ENCODE measurements at regions not wholly inside any gene's neighbourhood (a gene's known extent, or its start where the extent isn't known, plus 50 kb on each side); places are given as distances from the start of the nearest gene placed in this dataset.

DNA sequence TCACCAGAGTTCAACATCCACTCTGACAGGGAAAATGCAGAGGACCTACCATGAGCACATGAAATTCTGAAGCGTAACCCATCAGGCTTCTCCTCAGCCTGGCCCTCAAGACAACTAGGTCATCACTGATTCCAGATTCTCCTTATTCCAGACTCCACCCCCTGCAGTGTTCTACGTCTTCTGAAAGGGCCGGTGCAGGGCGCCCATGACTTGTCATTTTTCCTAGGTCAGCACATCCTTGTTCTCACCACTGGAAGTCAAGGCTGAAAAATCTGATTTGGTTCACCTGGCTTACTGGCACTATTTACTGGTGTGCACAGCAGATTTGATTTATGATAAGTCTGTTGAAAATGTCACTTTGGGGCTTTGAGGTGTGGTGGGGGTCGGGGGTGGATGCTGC is 140.9 kb upstream of the KLF3 start (continued):
- TF ChIP-seq, protein P1, sequence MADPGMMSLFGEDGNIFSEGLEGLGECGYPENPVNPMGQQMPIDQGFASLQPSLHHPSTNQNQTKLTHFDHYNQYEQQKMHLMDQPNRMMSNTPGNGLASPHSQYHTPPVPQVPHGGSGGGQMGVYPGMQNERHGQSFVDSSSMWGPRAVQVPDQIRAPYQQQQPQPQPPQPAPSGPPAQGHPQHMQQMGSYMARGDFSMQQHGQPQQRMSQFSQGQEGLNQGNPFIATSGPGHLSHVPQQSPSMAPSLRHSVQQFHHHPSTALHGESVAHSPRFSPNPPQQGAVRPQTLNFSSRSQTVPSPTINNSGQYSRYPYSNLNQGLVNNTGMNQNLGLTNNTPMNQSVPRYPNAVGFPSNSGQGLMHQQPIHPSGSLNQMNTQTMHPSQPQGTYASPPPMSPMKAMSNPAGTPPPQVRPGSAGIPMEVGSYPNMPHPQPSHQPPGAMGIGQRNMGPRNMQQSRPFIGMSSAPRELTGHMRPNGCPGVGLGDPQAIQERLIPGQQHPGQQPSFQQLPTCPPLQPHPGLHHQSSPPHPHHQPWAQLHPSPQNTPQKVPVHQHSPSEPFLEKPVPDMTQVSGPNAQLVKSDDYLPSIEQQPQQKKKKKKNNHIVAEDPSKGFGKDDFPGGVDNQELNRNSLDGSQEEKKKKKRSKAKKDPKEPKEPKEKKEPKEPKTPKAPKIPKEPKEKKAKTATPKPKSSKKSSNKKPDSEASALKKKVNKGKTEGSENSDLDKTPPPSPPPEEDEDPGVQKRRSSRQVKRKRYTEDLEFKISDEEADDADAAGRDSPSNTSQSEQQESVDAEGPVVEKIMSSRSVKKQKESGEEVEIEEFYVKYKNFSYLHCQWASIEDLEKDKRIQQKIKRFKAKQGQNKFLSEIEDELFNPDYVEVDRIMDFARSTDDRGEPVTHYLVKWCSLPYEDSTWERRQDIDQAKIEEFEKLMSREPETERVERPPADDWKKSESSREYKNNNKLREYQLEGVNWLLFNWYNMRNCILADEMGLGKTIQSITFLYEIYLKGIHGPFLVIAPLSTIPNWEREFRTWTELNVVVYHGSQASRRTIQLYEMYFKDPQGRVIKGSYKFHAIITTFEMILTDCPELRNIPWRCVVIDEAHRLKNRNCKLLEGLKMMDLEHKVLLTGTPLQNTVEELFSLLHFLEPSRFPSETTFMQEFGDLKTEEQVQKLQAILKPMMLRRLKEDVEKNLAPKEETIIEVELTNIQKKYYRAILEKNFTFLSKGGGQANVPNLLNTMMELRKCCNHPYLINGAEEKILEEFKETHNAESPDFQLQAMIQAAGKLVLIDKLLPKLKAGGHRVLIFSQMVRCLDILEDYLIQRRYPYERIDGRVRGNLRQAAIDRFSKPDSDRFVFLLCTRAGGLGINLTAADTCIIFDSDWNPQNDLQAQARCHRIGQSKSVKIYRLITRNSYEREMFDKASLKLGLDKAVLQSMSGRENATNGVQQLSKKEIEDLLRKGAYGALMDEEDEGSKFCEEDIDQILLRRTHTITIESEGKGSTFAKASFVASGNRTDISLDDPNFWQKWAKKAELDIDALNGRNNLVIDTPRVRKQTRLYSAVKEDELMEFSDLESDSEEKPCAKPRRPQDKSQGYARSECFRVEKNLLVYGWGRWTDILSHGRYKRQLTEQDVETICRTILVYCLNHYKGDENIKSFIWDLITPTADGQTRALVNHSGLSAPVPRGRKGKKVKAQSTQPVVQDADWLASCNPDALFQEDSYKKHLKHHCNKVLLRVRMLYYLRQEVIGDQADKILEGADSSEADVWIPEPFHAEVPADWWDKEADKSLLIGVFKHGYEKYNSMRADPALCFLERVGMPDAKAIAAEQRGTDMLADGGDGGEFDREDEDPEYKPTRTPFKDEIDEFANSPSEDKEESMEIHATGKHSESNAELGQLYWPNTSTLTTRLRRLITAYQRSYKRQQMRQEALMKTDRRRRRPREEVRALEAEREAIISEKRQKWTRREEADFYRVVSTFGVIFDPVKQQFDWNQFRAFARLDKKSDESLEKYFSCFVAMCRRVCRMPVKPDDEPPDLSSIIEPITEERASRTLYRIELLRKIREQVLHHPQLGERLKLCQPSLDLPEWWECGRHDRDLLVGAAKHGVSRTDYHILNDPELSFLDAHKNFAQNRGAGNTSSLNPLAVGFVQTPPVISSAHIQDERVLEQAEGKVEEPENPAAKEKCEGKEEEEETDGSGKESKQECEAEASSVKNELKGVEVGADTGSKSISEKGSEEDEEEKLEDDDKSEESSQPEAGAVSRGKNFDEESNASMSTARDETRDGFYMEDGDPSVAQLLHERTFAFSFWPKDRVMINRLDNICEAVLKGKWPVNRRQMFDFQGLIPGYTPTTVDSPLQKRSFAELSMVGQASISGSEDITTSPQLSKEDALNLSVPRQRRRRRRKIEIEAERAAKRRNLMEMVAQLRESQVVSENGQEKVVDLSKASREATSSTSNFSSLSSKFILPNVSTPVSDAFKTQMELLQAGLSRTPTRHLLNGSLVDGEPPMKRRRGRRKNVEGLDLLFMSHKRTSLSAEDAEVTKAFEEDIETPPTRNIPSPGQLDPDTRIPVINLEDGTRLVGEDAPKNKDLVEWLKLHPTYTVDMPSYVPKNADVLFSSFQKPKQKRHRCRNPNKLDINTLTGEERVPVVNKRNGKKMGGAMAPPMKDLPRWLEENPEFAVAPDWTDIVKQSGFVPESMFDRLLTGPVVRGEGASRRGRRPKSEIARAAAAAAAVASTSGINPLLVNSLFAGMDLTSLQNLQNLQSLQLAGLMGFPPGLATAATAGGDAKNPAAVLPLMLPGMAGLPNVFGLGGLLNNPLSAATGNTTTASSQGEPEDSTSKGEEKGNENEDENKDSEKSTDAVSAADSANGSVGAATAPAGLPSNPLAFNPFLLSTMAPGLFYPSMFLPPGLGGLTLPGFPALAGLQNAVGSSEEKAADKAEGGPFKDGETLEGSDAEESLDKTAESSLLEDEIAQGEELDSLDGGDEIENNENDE (IDR thresholded peaks at IDR 0.05; ENCODE audit: insufficient replicate concordance, low read length) = no peak
- TF ChIP-seq BRCA1 (IDR thresholded peaks at IDR 0.05; ENCODE audit: low read depth, low read length) (no peak), KDM5A (IDR thresholded peaks at IDR 0.05; ENCODE audit: low read length) (no peak), TCF12 (IDR thresholded peaks at IDR 0.05; ENCODE audit: low read depth, low read length) (no peak), SRF (IDR thresholded peaks at IDR 0.05; ENCODE audit: low read depth, low read length) (no peak), MAFK (IDR thresholded peaks at IDR 0.05; ENCODE audit: low read depth, low read length) (no peak), CEBPB (IDR thresholded peaks at IDR 0.05; ENCODE audit: low read depth, low read length) (no peak), CBX5 (IDR thresholded peaks at IDR 0.05; ENCODE audit: low read depth, low read length) (no peak), POLR2AphosphoS5 (IDR thresholded peaks at IDR 0.05; ENCODE audit: low read depth, low read length) (no peak), NANOG (IDR thresholded peaks at IDR 0.05; ENCODE audit: insufficient read depth, low read depth, low read length, poor library complexity, severe bottlenecking) (no peak)
- TF ChIP-seq, protein P2, sequence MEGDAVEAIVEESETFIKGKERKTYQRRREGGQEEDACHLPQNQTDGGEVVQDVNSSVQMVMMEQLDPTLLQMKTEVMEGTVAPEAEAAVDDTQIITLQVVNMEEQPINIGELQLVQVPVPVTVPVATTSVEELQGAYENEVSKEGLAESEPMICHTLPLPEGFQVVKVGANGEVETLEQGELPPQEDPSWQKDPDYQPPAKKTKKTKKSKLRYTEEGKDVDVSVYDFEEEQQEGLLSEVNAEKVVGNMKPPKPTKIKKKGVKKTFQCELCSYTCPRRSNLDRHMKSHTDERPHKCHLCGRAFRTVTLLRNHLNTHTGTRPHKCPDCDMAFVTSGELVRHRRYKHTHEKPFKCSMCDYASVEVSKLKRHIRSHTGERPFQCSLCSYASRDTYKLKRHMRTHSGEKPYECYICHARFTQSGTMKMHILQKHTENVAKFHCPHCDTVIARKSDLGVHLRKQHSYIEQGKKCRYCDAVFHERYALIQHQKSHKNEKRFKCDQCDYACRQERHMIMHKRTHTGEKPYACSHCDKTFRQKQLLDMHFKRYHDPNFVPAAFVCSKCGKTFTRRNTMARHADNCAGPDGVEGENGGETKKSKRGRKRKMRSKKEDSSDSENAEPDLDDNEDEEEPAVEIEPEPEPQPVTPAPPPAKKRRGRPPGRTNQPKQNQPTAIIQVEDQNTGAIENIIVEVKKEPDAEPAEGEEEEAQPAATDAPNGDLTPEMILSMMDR (IDR thresholded peaks at IDR 0.05; ENCODE audit: control extremely low read depth in 1 of 3, insufficient read depth in 1 of 3, low read depth in 1 of 3, low read length in 3 of 3) = no peak
